ENCODE measurements at regions not wholly inside any gene's neighbourhood (a gene's known extent, or its start where the extent isn't known, plus 50 kb on each side); places are given as distances from the start of the nearest gene placed in this dataset.
"Not testable (repeated sequence)": the region's sequence is repeated elsewhere in the genome, so short reads cannot be mapped to it uniquely, and the experiment has no call there.

GRCh38 chr18:51525453-51526225 is 328.2 kb upstream of the MEX3C start:
- DNase-seq: no peak

GRCh38 chr18:51527826-51528225 is 330.3 kb upstream of the MEX3C start:
- no peak for DNase-seq

GRCh38 chr18:51531501-51531900 is 334.0 kb upstream of the MEX3C start:
- no peak for DNase-seq

GRCh38 chr18:51537487-51537886 is 340.0 kb upstream of the MEX3C start:
- peak in 1 of 2 experiments; percentile 19 for DNase-seq

GRCh38 chr18:51540562-51540961 is 343.1 kb upstream of the MEX3C start:
- no peak for DNase-seq

GRCh38 chr18:51541230-51541629 is 343.7 kb upstream of the MEX3C start:
- no peak for DNase-seq

GRCh38 chr18:51543658-51544155 is 346.2 kb upstream of the MEX3C start:
- no peak for DNase-seq

- DNase-seq: no peak
Measured at GRCh38 chr18:51545446-51545845, 348.0 kb upstream of the MEX3C start.

GRCh38 chr18:51559198-51559901 is 361.9 kb upstream of the MEX3C start:
- DNase-seq: no peak

- DNase-seq: no peak
Measured at GRCh38 chr18:51559902-51560287, 362.4 kb upstream of the MEX3C start.

- DNase-seq: no peak
Measured at GRCh38 chr18:51561821-51562220, 364.3 kb upstream of the MEX3C start.

GRCh38 chr18:51562866-51563265 is 365.4 kb upstream of the MEX3C start:
- no peak for DNase-seq

- no peak for DNase-seq
Measured at GRCh38 chr18:51563396-51563795, 365.9 kb upstream of the MEX3C start.

GRCh38 chr18:51568151-51568550 is 370.7 kb upstream of the MEX3C start:
- no peak for DNase-seq

- no peak for DNase-seq
Measured at GRCh38 chr18:51569153-51569552, 371.7 kb upstream of the MEX3C start.

- DNase-seq: no peak
Measured at GRCh38 chr18:51569561-51569960, 372.1 kb upstream of the MEX3C start.

- DNase-seq: not testable (repeated sequence)
Measured at GRCh38 chr18:51570071-51570470, 372.6 kb upstream of the MEX3C start.

- not testable (repeated sequence) for DNase-seq
Measured at GRCh38 chr18:51573886-51574285, 376.4 kb upstream of the MEX3C start.

GRCh38 chr18:51575171-51575570 is 377.7 kb upstream of the MEX3C start:
- no peak for DNase-seq

- no peak for DNase-seq
Measured at GRCh38 chr18:51578406-51578980, 381.0 kb upstream of the MEX3C start.

GRCh38 chr18:51580580-51580979 is 383.1 kb upstream of the MEX3C start:
- DNase-seq: no peak

- no peak for DNase-seq
Measured at GRCh38 chr18:51582551-51582950, 385.1 kb upstream of the MEX3C start.

GRCh38 chr18:51588616-51589015 is 391.1 kb upstream of the MEX3C start:
- DNase-seq: no peak

GRCh38 chr18:51593931-51594330 is 396.4 kb upstream of the MEX3C start:
- no peak for DNase-seq
